ENCODE measurements at regions not wholly inside any gene's neighbourhood (a gene's known extent, or its start where the extent isn't known, plus 50 kb on each side); places are given as distances from the start of the nearest gene placed in this dataset.
"Not testable (repeated sequence)": the region's sequence is repeated elsewhere in the genome, so short reads cannot be mapped to it uniquely, and the experiment has no call there.

DNA sequence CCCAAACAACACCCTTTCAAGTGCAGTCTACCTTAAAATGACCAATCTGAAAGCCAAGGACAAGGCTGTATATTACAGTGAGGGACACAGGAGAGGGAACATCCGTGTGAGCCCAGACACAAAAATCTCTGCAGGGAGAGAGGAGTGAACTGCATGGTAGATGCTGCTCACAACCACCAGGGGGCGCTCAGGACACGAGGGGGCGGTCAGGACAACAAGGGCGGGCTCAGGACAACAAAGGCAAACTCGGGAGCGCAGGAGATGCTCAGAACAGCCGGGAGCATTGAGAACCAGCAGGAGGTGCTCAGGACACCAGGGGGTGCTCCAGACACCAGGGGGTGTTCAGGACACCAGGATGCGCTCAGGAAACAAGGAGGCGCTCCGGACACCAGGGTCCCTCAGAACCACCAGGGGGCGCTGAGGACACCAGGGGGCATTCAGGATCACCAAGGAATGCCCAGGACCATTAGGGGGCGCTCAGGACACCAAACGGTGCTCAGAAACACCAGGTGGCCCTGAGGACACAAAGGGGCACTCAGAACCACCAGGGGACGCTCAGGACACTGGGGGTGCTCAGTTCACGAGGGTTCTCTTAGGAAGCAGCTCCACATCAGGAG is 357.0 kb downstream of the TP53TG3F start:
- H3K4me3 Mint-ChIP-seq; H3K4me1 Mint-ChIP-seq (ENCODE audit: low read depth); DNase-seq; H3K27ac Mint-ChIP-seq; H3K36me3 Mint-ChIP-seq (ENCODE audit: low read depth); POLR2A ChIA-PET; H3K27me3 Mint-ChIP-seq; ATAC-seq; intact Hi-C loops (cut with micrococcal nuclease); H3K9me3 Mint-ChIP-seq: not testable (repeated sequence)
- CTCF ChIA-PET = interaction anchor here (0.5 kb wide), 1 partner anchor 21 kb away, joined by 3 read pairs; no protein-coding TSS in a partner anchor

DNA sequence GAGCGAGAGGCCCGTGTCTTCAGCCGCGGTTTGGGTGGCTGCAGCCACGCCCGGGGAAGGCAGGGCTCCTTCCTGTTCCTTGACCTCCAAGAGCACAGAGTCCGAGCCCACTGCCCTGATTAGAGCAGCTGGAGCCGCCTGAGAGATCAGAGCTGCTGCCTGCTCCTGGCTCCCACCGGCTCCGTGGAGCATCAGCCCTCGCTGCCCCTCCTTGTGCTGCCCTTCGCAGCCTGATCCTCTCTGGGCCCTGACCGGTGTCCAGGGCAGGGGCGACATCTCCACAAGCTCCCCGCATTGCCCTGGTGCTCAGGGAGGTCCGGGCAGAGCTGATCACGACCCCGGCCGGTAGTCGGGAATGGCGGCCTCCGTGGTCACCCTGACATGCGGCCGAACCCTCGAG is 365.3 kb downstream of the TP53TG3F start:
- H3K27me3 Mint-ChIP-seq; H3K9me3 Mint-ChIP-seq; POLR2A ChIA-PET; H3K4me1 Mint-ChIP-seq (ENCODE audit: low read depth); intact Hi-C loops (cut with micrococcal nuclease); CTCF ChIA-PET; DNase-seq; H3K27ac Mint-ChIP-seq; H3K4me3 Mint-ChIP-seq; ATAC-seq; H3K36me3 Mint-ChIP-seq (ENCODE audit: low read depth): not testable (repeated sequence)

DNA sequence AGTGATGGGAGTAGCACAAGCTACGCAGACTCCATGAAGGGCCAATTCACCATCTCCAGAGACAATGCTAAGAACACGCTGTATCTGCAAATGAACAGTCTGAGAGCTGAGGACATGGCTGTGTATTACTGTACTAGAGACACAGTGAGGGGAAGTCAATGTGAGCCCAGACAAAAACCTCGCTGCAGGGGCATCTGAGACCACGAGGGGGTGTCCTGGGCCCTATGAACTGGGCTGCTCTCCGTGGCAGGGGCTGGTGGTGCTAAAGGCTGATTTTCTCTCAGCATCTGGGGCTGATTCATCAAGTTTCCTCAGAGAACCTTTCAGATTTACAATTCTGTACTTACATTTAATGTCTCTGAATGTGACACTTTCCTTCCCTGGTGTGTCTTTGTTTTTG is 368.1 kb downstream of the TP53TG3F start:
- H3K9me3 Mint-ChIP-seq; H3K4me3 Mint-ChIP-seq; intact Hi-C loops (cut with micrococcal nuclease); H3K4me1 Mint-ChIP-seq (ENCODE audit: low read depth); ATAC-seq; H3K36me3 Mint-ChIP-seq (ENCODE audit: low read depth); CTCF ChIA-PET; POLR2A ChIA-PET; DNase-seq; H3K27ac Mint-ChIP-seq; H3K27me3 Mint-ChIP-seq: not testable (repeated sequence)

DNA sequence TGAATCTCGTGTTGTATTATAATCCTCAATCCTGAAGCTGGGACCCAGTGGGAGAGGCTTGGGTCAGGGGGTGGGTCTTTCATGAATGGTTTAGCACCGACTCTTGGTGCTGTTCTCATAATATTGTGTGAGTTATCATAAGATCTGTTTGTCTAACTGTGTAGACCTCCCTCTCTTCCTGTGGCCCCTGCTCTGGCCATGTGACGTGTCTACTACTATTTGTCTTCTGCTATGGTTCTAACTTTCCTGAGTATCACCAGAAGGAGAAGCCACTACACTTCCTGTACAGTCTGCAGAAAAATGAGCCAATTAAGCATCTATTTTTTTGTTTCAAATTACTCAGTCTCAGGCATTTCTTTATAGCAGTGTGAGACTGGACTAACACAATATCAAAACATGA is 379.7 kb downstream of the TP53TG3F start:
- H3K36me3 Mint-ChIP-seq (ENCODE audit: low read depth); DNase-seq; CTCF ChIA-PET; H3K27me3 Mint-ChIP-seq; intact Hi-C loops (cut with micrococcal nuclease); POLR2A ChIA-PET; H3K4me3 Mint-ChIP-seq; H3K4me1 Mint-ChIP-seq (ENCODE audit: low read depth); H3K9me3 Mint-ChIP-seq; H3K27ac Mint-ChIP-seq: not testable (repeated sequence)
- ATAC-seq = peak; percentile 67

DNA sequence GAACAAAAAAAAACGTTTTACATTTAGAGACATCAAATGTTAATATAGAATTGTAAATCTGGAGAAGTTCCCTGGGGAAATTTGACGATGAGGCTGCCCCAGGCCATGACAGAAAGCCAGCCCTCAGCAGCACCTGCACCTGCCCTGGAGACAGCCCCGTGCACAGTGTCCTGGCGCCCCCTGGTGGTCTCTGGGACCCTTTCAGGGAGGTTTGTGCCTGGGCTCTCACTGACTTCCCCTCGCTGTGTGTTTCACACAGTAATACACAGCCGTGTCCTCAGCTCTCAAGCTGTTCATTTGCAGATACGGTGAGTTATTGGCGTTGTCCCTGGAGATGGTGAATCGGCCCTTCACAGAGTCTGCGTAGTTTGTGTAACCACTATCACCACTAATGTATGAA is 385.1 kb downstream of the TP53TG3F start:
- ATAC-seq, H3K9me3 Mint-ChIP-seq: not testable (repeated sequence)

More for the DNA sequence above, 385.1 kb downstream of the TP53TG3F start:
- H3K4me1 Mint-ChIP-seq (ENCODE audit: low read depth); POLR2A ChIA-PET; CTCF ChIA-PET; H3K4me3 Mint-ChIP-seq; H3K27me3 Mint-ChIP-seq; intact Hi-C loops (cut with micrococcal nuclease); H3K27ac Mint-ChIP-seq; H3K36me3 Mint-ChIP-seq (ENCODE audit: low read depth): not testable (repeated sequence)
- peak; percentile 51 for DNase-seq

All from activated CD8-positive, alpha-beta T cell treated with anti-CD3 and anti-CD28 coated beads for 36 hours (primary cell).